GM12878 (cell line): ENCODE measurements at regions not wholly inside any gene's neighbourhood (a gene's known extent, or its start where the extent isn't known, plus 50 kb on each side); places are given as distances from the start of the nearest gene placed in this dataset.

Source experiments
- ASH2L ChIP-seq: fragments of 300-600, 200-600 bp; sonication (generic); IDR thresholded peaks from 2 replicates; pipeline ENCODE4 v1.6.1; 2017; ENCODE audit warnings: low read depth, mild to moderate bottlenecking, borderline replicate concordance
- SMARCA5 ChIP-seq: fragments of 450-650 bp; IDR thresholded peaks from 2 replicates; pipeline ENCODE4 v1.6.1; 2017; ENCODE audit warnings: mild to moderate bottlenecking
- TBL1XR1 ChIP-seq: IDR thresholded peaks from 2 replicates; pipeline ENCODE4 v1.6.1; 2012; ENCODE audit warnings: low read depth, low read length, improper control_type of control experiment
- ZNF274 ChIP-seq: IDR thresholded peaks from one replicate; pipeline ENCODE4 v1.8.0; 2011; ENCODE audit not compliant: insufficient read length, insufficient read depth
- TF ChIP-seq, protein P1 (sequence below): fragments of 450-650 bp; IDR thresholded peaks from 2 replicates; pipeline ENCODE4 v1.6.1; 2017; ENCODE audit warnings: mild to moderate bottlenecking, moderate library complexity
- TF ChIP-seq, protein P2 (sequence below): fragments of 450-650 bp; IDR thresholded peaks from 2 replicates; pipeline ENCODE4 v1.6.1; 2017; ENCODE audit warnings: mild to moderate bottlenecking, moderate library complexity
- TF ChIP-seq, protein P3 (sequence below): IDR thresholded peaks from 2 replicates; pipeline ENCODE4 v1.6.1; 2012; ENCODE audit warnings: low read depth, low read length, improper control_type of control experiment
- TF ChIP-seq, protein P4 (sequence below): IDR thresholded peaks from 2 replicates; pipeline ENCODE4 v1.6.1; 2012; ENCODE audit warnings: low read depth, low read length, improper control_type of control experiment
- TF ChIP-seq, protein P5 (sequence below): fragments of 450-650 bp; IDR thresholded peaks from 2 replicates; pipeline ENCODE4 v1.6.1; 2016; ENCODE audit warnings: mild to moderate bottlenecking, moderate library complexity, borderline replicate concordance

DNA sequence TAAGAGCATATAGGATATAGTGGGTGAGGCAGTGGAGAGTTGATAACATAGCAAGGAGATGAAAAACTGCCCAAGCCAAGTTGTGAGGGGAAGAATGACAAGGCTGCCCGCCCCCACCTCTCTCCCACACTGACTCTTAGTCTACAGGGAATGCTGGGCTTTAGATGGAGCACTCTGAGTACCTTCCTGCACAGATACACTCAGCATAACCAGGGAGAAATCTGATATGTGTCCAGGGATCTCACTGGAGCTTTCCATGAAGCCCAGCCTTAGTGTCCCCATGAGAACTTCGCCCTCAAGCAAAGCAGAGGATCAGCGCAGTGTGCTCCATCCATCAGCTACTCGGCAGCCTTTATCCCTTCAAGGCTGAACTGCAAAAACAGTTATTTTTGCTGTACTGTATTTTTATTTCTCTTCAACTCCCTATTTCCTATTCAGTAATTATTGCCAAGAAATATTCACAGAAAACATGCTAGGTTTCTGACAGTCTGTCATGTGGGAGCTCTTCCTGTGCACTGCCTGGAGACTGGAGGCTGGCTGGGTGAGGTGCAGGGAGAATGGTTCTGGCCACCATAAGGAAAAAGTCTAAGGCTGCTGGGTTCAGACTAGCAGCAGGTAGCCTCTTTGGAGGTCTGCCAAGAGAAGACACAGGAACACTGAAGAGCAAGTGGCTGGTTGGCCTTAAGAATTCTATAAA is 475.2 kb upstream of the PPP2R3A start (continued):
- TF ChIP-seq, protein P1, sequence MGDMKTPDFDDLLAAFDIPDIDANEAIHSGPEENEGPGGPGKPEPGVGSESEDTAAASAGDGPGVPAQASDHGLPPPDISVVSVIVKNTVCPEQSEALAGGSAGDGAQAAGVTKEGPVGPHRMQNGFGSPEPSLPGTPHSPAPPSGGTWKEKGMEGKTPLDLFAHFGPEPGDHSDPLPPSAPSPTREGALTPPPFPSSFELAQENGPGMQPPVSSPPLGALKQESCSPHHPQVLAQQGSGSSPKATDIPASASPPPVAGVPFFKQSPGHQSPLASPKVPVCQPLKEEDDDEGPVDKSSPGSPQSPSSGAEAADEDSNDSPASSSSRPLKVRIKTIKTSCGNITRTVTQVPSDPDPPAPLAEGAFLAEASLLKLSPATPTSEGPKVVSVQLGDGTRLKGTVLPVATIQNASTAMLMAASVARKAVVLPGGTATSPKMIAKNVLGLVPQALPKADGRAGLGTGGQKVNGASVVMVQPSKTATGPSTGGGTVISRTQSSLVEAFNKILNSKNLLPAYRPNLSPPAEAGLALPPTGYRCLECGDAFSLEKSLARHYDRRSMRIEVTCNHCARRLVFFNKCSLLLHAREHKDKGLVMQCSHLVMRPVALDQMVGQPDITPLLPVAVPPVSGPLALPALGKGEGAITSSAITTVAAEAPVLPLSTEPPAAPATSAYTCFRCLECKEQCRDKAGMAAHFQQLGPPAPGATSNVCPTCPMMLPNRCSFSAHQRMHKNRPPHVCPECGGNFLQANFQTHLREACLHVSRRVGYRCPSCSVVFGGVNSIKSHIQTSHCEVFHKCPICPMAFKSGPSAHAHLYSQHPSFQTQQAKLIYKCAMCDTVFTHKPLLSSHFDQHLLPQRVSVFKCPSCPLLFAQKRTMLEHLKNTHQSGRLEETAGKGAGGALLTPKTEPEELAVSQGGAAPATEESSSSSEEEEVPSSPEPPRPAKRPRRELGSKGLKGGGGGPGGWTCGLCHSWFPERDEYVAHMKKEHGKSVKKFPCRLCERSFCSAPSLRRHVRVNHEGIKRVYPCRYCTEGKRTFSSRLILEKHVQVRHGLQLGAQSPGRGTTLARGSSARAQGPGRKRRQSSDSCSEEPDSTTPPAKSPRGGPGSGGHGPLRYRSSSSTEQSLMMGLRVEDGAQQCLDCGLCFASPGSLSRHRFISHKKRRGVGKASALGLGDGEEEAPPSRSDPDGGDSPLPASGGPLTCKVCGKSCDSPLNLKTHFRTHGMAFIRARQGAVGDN, result no peak
- TF ChIP-seq, protein P2, sequence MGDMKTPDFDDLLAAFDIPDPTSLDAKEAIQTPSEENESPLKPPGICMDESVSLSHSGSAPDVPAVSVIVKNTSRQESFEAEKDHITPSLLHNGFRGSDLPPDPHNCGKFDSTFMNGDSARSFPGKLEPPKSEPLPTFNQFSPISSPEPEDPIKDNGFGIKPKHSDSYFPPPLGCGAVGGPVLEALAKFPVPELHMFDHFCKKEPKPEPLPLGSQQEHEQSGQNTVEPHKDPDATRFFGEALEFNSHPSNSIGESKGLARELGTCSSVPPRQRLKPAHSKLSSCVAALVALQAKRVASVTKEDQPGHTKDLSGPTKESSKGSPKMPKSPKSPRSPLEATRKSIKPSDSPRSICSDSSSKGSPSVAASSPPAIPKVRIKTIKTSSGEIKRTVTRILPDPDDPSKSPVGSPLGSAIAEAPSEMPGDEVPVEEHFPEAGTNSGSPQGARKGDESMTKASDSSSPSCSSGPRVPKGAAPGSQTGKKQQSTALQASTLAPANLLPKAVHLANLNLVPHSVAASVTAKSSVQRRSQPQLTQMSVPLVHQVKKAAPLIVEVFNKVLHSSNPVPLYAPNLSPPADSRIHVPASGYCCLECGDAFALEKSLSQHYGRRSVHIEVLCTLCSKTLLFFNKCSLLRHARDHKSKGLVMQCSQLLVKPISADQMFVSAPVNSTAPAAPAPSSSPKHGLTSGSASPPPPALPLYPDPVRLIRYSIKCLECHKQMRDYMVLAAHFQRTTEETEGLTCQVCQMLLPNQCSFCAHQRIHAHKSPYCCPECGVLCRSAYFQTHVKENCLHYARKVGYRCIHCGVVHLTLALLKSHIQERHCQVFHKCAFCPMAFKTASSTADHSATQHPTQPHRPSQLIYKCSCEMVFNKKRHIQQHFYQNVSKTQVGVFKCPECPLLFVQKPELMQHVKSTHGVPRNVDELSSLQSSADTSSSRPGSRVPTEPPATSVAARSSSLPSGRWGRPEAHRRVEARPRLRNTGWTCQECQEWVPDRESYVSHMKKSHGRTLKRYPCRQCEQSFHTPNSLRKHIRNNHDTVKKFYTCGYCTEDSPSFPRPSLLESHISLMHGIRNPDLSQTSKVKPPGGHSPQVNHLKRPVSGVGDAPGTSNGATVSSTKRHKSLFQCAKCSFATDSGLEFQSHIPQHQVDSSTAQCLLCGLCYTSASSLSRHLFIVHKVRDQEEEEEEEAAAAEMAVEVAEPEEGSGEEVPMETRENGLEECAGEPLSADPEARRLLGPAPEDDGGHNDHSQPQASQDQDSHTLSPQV, result no peak
- TF ChIP-seq SMARCA5 (no peak), ZNF274 (no peak), ASH2L (no peak), TBL1XR1 (no peak)
- TF ChIP-seq, protein P3, sequence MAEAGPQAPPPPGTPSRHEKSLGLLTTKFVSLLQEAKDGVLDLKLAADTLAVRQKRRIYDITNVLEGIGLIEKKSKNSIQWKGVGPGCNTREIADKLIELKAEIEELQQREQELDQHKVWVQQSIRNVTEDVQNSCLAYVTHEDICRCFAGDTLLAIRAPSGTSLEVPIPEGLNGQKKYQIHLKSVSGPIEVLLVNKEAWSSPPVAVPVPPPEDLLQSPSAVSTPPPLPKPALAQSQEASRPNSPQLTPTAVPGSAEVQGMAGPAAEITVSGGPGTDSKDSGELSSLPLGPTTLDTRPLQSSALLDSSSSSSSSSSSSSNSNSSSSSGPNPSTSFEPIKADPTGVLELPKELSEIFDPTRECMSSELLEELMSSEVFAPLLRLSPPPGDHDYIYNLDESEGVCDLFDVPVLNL, result no peak
- TF ChIP-seq, protein P4, sequence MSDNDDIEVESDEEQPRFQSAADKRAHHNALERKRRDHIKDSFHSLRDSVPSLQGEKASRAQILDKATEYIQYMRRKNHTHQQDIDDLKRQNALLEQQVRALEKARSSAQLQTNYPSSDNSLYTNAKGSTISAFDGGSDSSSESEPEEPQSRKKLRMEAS, result no peak
- TF ChIP-seq, protein P5, sequence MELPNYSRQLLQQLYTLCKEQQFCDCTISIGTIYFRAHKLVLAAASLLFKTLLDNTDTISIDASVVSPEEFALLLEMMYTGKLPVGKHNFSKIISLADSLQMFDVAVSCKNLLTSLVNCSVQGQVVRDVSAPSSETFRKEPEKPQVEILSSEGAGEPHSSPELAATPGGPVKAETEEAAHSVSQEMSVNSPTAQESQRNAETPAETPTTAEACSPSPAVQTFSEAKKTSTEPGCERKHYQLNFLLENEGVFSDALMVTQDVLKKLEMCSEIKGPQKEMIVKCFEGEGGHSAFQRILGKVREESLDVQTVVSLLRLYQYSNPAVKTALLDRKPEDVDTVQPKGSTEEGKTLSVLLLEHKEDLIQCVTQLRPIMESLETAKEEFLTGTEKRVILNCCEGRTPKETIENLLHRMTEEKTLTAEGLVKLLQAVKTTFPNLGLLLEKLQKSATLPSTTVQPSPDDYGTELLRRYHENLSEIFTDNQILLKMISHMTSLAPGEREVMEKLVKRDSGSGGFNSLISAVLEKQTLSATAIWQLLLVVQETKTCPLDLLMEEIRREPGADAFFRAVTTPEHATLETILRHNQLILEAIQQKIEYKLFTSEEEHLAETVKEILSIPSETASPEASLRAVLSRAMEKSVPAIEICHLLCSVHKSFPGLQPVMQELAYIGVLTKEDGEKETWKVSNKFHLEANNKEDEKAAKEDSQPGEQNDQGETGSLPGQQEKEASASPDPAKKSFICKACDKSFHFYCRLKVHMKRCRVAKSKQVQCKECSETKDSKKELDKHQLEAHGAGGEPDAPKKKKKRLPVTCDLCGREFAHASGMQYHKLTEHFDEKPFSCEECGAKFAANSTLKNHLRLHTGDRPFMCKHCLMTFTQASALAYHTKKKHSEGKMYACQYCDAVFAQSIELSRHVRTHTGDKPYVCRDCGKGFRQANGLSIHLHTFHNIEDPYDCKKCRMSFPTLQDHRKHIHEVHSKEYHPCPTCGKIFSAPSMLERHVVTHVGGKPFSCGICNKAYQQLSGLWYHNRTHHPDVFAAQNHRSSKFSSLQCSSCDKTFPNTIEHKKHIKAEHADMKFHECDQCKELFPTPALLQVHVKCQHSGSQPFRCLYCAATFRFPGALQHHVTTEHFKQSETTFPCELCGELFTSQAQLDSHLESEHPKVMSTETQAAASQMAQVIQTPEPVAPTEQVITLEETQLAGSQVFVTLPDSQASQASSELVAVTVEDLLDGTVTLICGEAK, result no peak
